Thymus (tissue), 11 donors: ENCODE measurements at regions not wholly inside any gene's neighbourhood (a gene's known extent, or its start where the extent isn't known, plus 50 kb on each side); places are given as distances from the start of the nearest gene placed in this dataset.

Source experiments
- DNase-seq, 9 donors: peaks; one replicate each; pipeline ENCODE4 v3.0.0-alpha.2; 2013; ENCODE audit warnings: low spot score in 9 of 9, low read depth in 6 of 9, missing footprints in 1 of 9
- H3K27ac ChIP-seq, 2 donors: one replicate each; pipeline ENCODE4 v1.5.1; 2013; ENCODE audit warnings: control low read depth in 1 of 2, low read depth in 1 of 2, low read length in 1 of 2, mild to moderate bottlenecking in 1 of 2, moderate library complexity in 1 of 2
- H3K27me3 ChIP-seq, 2 donors: one replicate each; pipeline ENCODE4 v1.5.1; 2013; ENCODE audit warnings: low read length in 1 of 2; ENCODE audit not compliant: control insufficient read depth in 2 of 2, insufficient read depth in 1 of 2
- H3K36me3 ChIP-seq, 2 donors: one replicate each; pipeline ENCODE4 v1.5.1; 2013; ENCODE audit warnings: low read length in 1 of 2, mild to moderate bottlenecking in 1 of 2, moderate library complexity in 1 of 2; ENCODE audit not compliant: control insufficient read depth in 2 of 2, insufficient read depth in 2 of 2
- H3K4me1 ChIP-seq, 2 donors: one replicate each; pipeline ENCODE4 v1.5.1; 2013; ENCODE audit warnings: low read length in 2 of 2; ENCODE audit not compliant: control insufficient read depth in 2 of 2, insufficient read depth in 2 of 2
- H3K4me3 ChIP-seq, 2 donors: one replicate each; pipeline ENCODE4 v1.5.1; 2013; ENCODE audit warnings: low read length in 2 of 2, control low read depth in 1 of 2, mild to moderate bottlenecking in 1 of 2
- H3K9me3 ChIP-seq, 2 donors: one replicate each; pipeline ENCODE4 v1.5.1; 2013; ENCODE audit warnings: low read length in 1 of 2, mild to moderate bottlenecking in 1 of 2; ENCODE audit not compliant: control insufficient read depth in 2 of 2, insufficient read depth in 1 of 2
- WGBS: extraction: QIAGEN DNeasy Blood & Tissue Kit; methylation state at CpG from one replicate; pipeline ENCODE4 v1.1.7; 2013; 5-methylcytosine and 5-hydroxymethylcytosine counted together
- donor health status: healthy.

- H3K4me3 ChIP-seq: no peak overlapping the region
- H3K4me1 ChIP-seq: peaks cover 16 to 17% of the 10 kb centered on the region in 2 donors
- no peaks in the 10 kb centered on the region for H3K9me3 ChIP-seq
- no peak for DNase-seq
- H3K36me3 ChIP-seq: no peaks in the 10 kb centered on the region
- no peak overlapping the region for H3K27ac ChIP-seq
- WGBS: over 99% methylated on average over 4 of the region's 4 CpGs
- no peaks in the 10 kb centered on the region for H3K27me3 ChIP-seq
These were observed 248.7 kb downstream of the CD83 start for GRCh38 chr6:14366315-14366714.

DNA sequence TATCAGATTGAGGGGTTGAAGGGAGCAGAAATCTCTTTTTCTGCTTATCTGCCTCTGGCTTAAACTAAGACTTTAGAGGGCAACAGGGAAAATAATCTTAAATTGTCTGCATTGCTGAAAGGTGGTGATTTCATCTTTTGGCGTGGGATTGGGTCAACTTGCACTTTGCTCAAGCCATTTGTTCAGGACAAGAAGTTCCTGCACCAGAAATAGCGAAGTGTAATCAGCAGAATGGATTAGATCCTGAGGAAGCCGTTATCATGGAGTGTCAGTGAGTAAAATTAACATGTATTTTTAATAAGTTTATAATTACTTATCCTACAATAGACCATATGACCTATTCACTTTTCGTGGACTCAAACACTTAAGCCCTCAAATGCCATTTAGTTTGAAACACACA, 249.3 kb downstream of the CD83 start:
- H3K4me1 ChIP-seq: peaks cover 18% of the 10 kb centered on the region in 2 donors
- H3K4me3 ChIP-seq: no peak overlapping the region
- WGBS: 98% methylated on average over 4 of the region's 4 CpGs
- H3K9me3 ChIP-seq: no peaks in the 10 kb centered on the region
- H3K27me3 ChIP-seq: no peaks in the 10 kb centered on the region
- H3K36me3 ChIP-seq: no peaks in the 10 kb centered on the region
- DNase-seq: no peak
- H3K27ac ChIP-seq: no peak overlapping the region

DNA sequence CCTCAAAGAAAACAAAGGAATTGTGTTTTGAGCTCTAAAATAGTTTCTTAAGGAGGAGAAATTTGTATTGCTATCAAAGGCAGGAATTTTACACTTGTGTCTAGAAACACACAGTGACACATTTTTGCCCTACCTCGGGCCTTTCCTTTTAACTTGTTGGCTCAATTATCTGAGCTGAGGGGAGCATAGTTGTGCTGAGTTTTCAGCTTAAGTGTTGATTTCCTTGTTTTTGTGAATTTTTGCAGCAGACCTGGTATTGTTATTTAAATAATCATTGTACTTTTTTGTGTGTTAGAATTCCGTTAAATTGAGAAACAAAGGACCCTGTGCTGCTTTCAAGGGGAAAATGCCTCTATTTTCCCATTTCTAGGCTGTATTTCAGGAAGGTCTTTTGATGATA, 249.7 kb downstream of the CD83 start:
- WGBS: 95% methylated on average over 2 of the region's 2 CpGs
- H3K36me3 ChIP-seq: no peaks in the 10 kb centered on the region
- no peaks in the 10 kb centered on the region for H3K27me3 ChIP-seq
- H3K4me3 ChIP-seq: no peak overlapping the region
- H3K4me1 ChIP-seq: peaks cover 18 to 23% of the 10 kb centered on the region in 2 donors
- H3K9me3 ChIP-seq: no peaks in the 10 kb centered on the region
- H3K27ac ChIP-seq: no peak overlapping the region
- no peak for DNase-seq

DNA sequence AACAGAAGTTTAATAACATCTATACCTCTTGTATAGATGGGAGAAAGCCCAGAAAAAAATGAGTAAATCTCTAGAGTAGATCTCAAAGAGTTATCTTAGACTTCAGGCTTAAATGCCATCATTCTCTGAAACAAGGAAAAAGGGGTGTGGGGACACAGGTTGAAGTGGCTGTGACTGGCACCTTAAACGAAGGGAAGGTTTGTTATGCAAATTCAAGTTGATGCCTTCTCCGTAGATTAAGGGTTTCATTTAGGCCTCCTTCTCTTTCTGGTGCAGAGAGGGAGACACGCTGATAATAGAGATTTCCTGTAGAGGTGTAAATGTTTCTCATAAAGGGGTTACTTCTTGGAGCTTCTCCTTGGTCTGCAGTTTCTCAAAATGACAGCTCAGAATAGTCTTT, 252.1 kb downstream of the CD83 start:
- Histone ChIP-seq H3K4me1 (peaks cover 16 to 21% of the 10 kb centered on the region in 2 donors), H3K27me3 (no peaks in the 10 kb centered on the region), H3K4me3 (no peak overlapping the region), H3K27ac (no peak overlapping the region), H3K36me3 (no peaks in the 10 kb centered on the region), H3K9me3 (no peaks in the 10 kb centered on the region)
- WGBS: 80% methylated on average over 3 of the region's 3 CpGs
- no peak for DNase-seq

DNA sequence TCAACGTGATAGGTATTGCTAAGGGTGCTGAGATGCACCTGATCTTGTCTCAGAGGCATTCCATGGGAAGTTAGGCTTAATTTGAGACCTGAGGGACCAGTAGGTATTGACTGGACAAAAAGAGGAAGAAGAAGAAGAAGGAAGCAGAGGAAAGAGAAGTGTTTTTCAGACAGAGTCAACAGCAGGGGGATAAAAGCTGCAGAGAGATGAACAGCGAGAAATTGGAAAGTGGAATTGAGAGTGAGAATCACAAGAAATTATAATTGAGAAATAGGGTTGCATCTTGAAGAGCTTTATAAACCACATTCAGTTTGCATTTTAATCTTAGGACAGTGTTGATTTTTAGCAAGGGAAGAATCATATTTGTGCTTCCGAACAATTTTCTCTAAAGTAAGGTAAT, 254.0 kb downstream of the CD83 start:
- Histone ChIP-seq H3K27ac (no peak overlapping the region), H3K4me3 (no peak overlapping the region), H3K36me3 (no peaks in the 10 kb centered on the region), H3K27me3 (no peaks in the 10 kb centered on the region), H3K4me1 (peaks cover 29 to 33% of the 10 kb centered on the region in 2 donors), H3K9me3 (no peaks in the 10 kb centered on the region)
- 69% methylated on average over 3 of the region's 3 CpGs for WGBS
- no peak for DNase-seq

DNA sequence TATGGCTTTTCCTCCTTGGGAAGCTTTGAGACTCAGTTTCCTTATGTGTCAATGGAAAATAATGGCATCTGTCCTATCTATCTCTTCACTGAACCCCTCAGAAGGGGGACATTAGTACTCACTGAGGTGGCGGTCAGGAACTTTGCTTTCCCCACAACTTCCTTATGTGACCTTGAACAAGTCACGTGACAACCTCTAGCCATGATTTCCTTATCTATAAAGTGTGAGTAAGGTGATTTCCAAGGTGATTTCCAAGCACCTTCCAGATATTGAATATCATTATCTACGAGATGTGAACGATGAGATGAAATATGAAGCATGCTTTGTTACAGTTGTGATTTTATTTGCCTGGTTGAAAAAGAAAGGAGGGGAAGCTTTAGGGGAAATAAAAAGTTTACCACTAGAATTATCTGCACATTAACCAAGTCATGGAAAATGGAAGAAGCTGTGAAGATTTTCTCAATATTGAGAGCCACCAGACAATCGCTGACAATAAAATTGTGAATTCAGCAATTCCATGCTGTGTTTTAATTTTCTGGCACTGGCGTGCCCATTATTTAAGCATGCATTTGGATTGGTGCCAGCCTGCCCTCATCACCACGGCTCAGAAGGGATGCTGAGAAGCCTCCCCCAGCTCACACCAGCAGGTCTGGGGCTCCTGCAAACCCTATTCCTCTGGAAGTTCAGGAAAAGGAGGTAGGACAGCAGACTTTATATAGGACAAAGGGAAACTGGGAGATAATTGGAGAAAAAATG, 255.3 kb downstream of the CD83 start:
- H3K4me1 ChIP-seq: peaks cover 32 to 41% of the 10 kb centered on the region in 2 donors
- no peak overlapping the region for H3K4me3 ChIP-seq
- H3K27me3 ChIP-seq: no peaks in the 10 kb centered on the region
- H3K27ac ChIP-seq: no peak overlapping the region
- no peaks in the 10 kb centered on the region for H3K36me3 ChIP-seq
- no peaks in the 10 kb centered on the region for H3K9me3 ChIP-seq
- 89% methylated on average over 7 of the region's 7 CpGs for WGBS
- DNase-seq: no peak

DNA sequence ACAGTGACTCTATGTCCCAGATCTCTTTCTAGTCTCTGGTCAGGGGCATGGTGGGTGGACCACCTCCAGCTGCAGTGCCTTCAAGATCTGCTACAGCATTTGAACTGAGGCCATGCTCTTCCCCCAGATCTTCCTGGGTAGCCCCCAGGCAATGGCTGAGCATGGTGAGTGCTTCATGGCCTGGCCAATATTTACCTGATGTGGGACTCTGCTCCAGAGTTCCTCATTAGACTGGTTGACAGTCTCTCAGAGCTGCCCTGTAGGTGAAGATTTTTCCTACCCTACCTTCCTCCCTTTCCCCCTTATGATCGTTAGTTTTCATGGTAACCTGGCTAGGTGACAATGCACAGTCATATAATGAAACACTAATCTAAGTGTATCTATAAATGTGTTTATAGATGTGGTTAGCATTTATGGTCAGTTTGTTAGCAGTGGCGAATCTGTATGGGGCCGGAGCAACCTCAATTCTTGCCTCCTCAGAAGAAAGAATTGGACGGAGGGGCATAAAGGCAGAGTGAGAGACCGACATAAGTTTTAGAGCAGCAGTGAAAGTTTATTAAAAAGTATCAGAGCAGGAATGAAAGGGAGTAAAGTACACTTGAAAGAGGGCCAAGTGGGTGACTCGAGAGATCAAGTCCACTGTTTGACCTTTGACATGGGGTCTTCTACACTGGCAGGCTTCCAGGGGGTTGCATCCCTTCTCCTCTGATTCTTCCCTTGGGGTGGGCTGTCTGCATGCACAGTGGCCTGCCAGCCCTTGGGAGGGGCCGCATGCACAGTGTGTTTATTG, 256.3 kb downstream of the CD83 start:
- Histone ChIP-seq H3K4me3 (no peak overlapping the region), H3K9me3 (no peaks in the 10 kb centered on the region), H3K27ac (no peak overlapping the region), H3K36me3 (no peaks in the 10 kb centered on the region), H3K27me3 (no peaks in the 10 kb centered on the region), H3K4me1 (peaks cover 26 to 35% of the 10 kb centered on the region in 2 donors)
- DNase-seq: no peak
- WGBS: 96% methylated on average over 7 of the region's 7 CpGs

DNA sequence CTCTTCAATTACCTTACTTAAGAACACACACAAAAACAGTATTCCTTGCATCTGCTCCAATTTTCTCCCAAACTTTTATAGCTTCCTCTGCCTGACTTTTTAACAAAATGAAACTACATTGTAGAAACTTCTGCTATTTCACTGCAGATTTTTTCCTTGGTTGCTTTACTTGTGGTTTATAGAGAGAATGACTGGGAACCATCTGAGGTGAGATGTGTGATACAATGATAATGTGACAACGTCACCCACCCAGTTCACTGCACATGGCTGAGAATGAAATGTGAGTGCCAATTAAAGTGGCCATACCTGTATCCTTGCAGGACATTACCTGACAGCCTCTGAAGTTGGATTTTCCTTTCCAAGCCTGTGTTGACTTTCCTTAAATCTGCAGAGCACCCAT, 258.4 kb downstream of the CD83 start:
- no peaks in the 10 kb centered on the region for H3K36me3 ChIP-seq
- H3K4me3 ChIP-seq: no peak overlapping the region
- H3K4me1 ChIP-seq: peaks cover 36 to 46% of the 10 kb centered on the region in 2 donors
- no peak overlapping the region for H3K27ac ChIP-seq
- no peaks in the 10 kb centered on the region for H3K27me3 ChIP-seq
- H3K9me3 ChIP-seq: no peaks in the 10 kb centered on the region
- 2% methylated on average over 1 of the region's 1 CpG for WGBS
- peak in 1 of 9 donors; percentile 61 for DNase-seq

- peaks cover 58 to 72% of the 10 kb centered on the region in 2 donors for H3K4me1 ChIP-seq
- 74% methylated on average over 3 of the region's 3 CpGs for WGBS
- DNase-seq: no peak
- H3K4me3 ChIP-seq: no peak overlapping the region
- no peaks in the 10 kb centered on the region for H3K36me3 ChIP-seq
- H3K27ac ChIP-seq: no peak overlapping the region
- H3K27me3 ChIP-seq: no peaks in the 10 kb centered on the region
- H3K9me3 ChIP-seq: no peaks in the 10 kb centered on the region
These were observed 262.0 kb downstream of the CD83 start for GRCh38 chr6:14379568-14379967.
